ENCODE measurements at regions not wholly inside any gene's neighbourhood (a gene's known extent, or its start where the extent isn't known, plus 50 kb on each side); places are given as distances from the start of the nearest gene placed in this dataset.

DNA sequence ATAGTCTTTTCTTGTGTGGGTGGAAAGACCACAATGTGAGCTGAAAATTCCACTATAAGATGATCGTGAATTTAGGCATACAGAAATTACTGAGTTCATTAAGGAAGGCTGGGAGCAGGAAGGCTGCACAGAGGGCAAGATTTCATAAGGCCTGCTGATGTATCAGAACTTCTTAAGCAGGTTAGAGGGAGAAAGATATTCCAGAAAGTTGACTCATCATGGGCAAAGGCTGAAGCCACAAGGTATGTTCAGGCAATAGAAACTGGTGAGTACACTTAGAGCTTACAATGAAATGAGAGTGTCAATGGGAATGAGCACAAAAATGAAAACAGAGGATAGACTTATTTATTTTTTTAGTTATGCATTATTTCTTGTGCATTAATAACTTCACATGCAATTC is 618.6 kb downstream of the CBLN4 start:
- TF ChIP-seq, protein P1, sequence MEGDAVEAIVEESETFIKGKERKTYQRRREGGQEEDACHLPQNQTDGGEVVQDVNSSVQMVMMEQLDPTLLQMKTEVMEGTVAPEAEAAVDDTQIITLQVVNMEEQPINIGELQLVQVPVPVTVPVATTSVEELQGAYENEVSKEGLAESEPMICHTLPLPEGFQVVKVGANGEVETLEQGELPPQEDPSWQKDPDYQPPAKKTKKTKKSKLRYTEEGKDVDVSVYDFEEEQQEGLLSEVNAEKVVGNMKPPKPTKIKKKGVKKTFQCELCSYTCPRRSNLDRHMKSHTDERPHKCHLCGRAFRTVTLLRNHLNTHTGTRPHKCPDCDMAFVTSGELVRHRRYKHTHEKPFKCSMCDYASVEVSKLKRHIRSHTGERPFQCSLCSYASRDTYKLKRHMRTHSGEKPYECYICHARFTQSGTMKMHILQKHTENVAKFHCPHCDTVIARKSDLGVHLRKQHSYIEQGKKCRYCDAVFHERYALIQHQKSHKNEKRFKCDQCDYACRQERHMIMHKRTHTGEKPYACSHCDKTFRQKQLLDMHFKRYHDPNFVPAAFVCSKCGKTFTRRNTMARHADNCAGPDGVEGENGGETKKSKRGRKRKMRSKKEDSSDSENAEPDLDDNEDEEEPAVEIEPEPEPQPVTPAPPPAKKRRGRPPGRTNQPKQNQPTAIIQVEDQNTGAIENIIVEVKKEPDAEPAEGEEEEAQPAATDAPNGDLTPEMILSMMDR (conservative IDR thresholded peaks at IDR 0.05 in 1 of 2, IDR thresholded peaks at IDR 0.05 in 1 of 2; ENCODE audit: low read depth in 1 of 2, low read length in 2 of 2) = no peak
- TF ChIP-seq EZH2 (IDR thresholded peaks at IDR 0.05; ENCODE audit: low read length, missing control alignments) = no peak

All from fibroblast of lung (primary cell).